ENCODE measurements at regions not wholly inside any gene's neighbourhood (a gene's known extent, or its start where the extent isn't known, plus 50 kb on each side); places are given as distances from the start of the nearest gene placed in this dataset.
A peak's percentile ranks its signal among the peaks of the same experiment; 100 is the strongest.

- no peak for TF ChIP-seq CTCF (conservative IDR thresholded peaks at IDR 0.05; ENCODE audit: low read depth, low read length)
- no peak for DNase-seq (ENCODE audit: low read depth)
- H3K4me3 ChIP-seq (ENCODE audit: low read depth, low read length): no peak overlapping the region
Observed at GRCh38 chr20:60223174-60223573, 265.0 kb downstream of the CDH26 start.

- H3K4me3 ChIP-seq (ENCODE audit: low read depth, low read length): no peak overlapping the region
- peak; percentile 39 for TF ChIP-seq CTCF (conservative IDR thresholded peaks at IDR 0.05; ENCODE audit: low read depth, low read length)
- DNase-seq (ENCODE audit: low read depth): peak; percentile 2
Observed at GRCh38 chr20:60224914-60225313, 266.7 kb downstream of the CDH26 start.

GRCh38 chr20:60228255-60228654 lies 270.0 kb downstream of the CDH26 start:
- DNase-seq (ENCODE audit: low read depth): no peak
- no peak for TF ChIP-seq CTCF (conservative IDR thresholded peaks at IDR 0.05; ENCODE audit: low read depth, low read length)

GRCh38 chr20:60232380-60232779 lies 274.2 kb downstream of the CDH26 start:
- TF ChIP-seq CTCF (conservative IDR thresholded peaks at IDR 0.05; ENCODE audit: low read depth, low read length): no peak

More at GRCh38 chr20:60228255-60228654, 270.0 kb downstream of the CDH26 start:
- no peak overlapping the region for H3K4me3 ChIP-seq (ENCODE audit: low read depth, low read length)

GRCh38 chr20:60233018-60233630 lies 274.9 kb downstream of the CDH26 start:
- TF ChIP-seq CTCF (conservative IDR thresholded peaks at IDR 0.05; ENCODE audit: low read depth, low read length): no peak
- no peak for DNase-seq (ENCODE audit: low read depth)
- H3K4me3 ChIP-seq (ENCODE audit: low read depth, low read length): no peak overlapping the region

More at GRCh38 chr20:60232380-60232779, 274.2 kb downstream of the CDH26 start:
- DNase-seq (ENCODE audit: low read depth): no peak
- no peak overlapping the region for H3K4me3 ChIP-seq (ENCODE audit: low read depth, low read length)

GRCh38 chr20:60236613-60237012 lies 278.4 kb downstream of the CDH26 start:
- no peak overlapping the region for H3K4me3 ChIP-seq (ENCODE audit: low read depth, low read length)
- no peak for DNase-seq (ENCODE audit: low read depth)
- no peak for TF ChIP-seq CTCF (conservative IDR thresholded peaks at IDR 0.05; ENCODE audit: low read depth, low read length)

GRCh38 chr20:60237981-60238380 lies 279.8 kb downstream of the CDH26 start:
- no peak for DNase-seq (ENCODE audit: low read depth)
- no peak for TF ChIP-seq CTCF (conservative IDR thresholded peaks at IDR 0.05; ENCODE audit: low read depth, low read length)
- H3K4me3 ChIP-seq (ENCODE audit: low read depth, low read length): no peak overlapping the region

All from choroid plexus epithelial cell (primary cell).